ENCODE measurements at regions not wholly inside any gene's neighbourhood (a gene's known extent, or its start where the extent isn't known, plus 50 kb on each side); places are given as distances from the start of the nearest gene placed in this dataset.

DNA sequence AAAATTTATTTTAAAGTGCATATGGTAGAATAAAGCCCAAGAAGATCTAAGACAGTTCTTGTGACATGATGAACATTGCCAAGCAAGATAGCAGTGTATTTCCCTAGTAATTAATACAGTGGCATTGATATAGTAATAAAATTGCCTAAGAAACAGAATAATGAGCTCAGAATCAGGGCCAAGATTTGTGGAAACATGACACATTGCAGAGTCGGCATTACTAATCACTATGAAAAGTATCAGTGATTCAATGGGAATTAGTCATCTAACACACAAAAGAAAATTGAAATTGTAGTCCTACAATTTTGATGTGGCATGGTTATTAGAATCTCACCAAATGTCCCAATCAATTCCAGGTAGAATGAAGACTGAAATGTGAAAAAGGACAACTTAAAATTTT, 243.0 kb upstream of the CYRIA start:
- TF ChIP-seq CTCF (IDR thresholded peaks at IDR 0.05; ENCODE audit: insufficient read depth, low read length, poor library complexity, severe bottlenecking), result no peak
- no peak for TF ChIP-seq EZH2phosphoT487 (conservative IDR thresholded peaks at IDR 0.05; ENCODE audit: low read length)

Measured in SU-DHL-6 (cell line).